Neural progenitor cell (in vitro differentiated cells): ENCODE measurements at regions not wholly inside any gene's neighbourhood (a gene's known extent, or its start where the extent isn't known, plus 50 kb on each side); places are given as distances from the start of the nearest gene placed in this dataset.

Experiments
- CTCF ChIP-seq: fragments of 200-600 bp; sonication (generic); IDR thresholded peaks from 2 replicates; pipeline ENCODE4 v1.5.1; 2017; ENCODE audit warnings: antibody characterized with exemption, mild to moderate bottlenecking
- EZH2 ChIP-seq: fragments of 200-600 bp; sonication (generic); IDR thresholded peaks from 2 replicates; pipeline ENCODE4 v1.6.1; 2017; ENCODE audit warnings: antibody characterized with exemption, mild to moderate bottlenecking, moderate library complexity
- EZH2phosphoT487 ChIP-seq: fragments of 200-600 bp; sonication (generic); IDR thresholded peaks from 2 replicates; pipeline ENCODE4 v1.6.1; 2017; ENCODE audit warnings: antibody characterized with exemption

DNA sequence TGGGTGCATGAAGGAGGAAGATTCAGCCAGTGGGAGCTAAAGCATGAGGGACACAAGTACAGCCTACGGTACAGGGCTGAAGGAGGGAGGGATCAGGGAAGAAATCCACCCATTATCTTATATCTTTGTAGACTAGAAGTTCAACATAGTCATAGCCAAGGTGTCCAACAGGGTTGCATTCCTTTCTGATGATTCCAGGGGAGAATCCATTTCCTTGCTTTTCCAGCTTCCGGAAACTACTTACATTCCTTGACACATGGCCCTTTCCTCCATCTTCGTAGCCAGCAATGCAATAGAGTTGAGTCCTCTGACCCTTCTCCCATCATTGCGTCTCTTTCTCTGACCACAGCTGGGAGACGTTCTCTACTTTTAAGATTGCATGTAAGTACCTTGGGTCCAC lies 471.0 kb upstream of the SEMA6D start:
- no peak for TF ChIP-seq CTCF
- TF ChIP-seq EZH2, result no peak
- no peak for TF ChIP-seq EZH2phosphoT487
